ENCODE measurements at regions not wholly inside any gene's neighbourhood (a gene's known extent, or its start where the extent isn't known, plus 50 kb on each side); places are given as distances from the start of the nearest gene placed in this dataset.

- DNase-seq (ENCODE audit: low read depth in 2 of 2), result no peak
These were observed 488.5 kb upstream of the MDFIC2 start for GRCh38 chr3:70800951-70801350.

- no peak for DNase-seq (ENCODE audit: low read depth in 2 of 2)
These were observed 477.4 kb upstream of the MDFIC2 start for GRCh38 chr3:70789878-70790277.

- DNase-seq (ENCODE audit: low read depth in 2 of 2), result no peak
These were observed 468.4 kb upstream of the MDFIC2 start for GRCh38 chr3:70780790-70781189.

- DNase-seq (ENCODE audit: low read depth in 2 of 2), result no peak
These were observed 466.9 kb upstream of the MDFIC2 start for GRCh38 chr3:70779296-70779695.

- no peak for DNase-seq (ENCODE audit: low read depth in 2 of 2)
These were observed 463.6 kb upstream of the MDFIC2 start for GRCh38 chr3:70776081-70776480.

GRCh38 chr3:70775257-70775656 is 462.8 kb upstream of the MDFIC2 start:
- DNase-seq (ENCODE audit: low read depth in 2 of 2), result no peak

GRCh38 chr3:70774641-70775040 is 462.2 kb upstream of the MDFIC2 start:
- no peak for DNase-seq (ENCODE audit: low read depth in 2 of 2)

GRCh38 chr3:70771426-70772147 is 459.1 kb upstream of the MDFIC2 start:
- DNase-seq (ENCODE audit: low read depth in 2 of 2), result no peak

GRCh38 chr3:70770650-70771049 is 458.2 kb upstream of the MDFIC2 start:
- no peak for DNase-seq (ENCODE audit: low read depth in 2 of 2)

- no peak for DNase-seq (ENCODE audit: low read depth in 2 of 2)
These were observed 453.9 kb upstream of the MDFIC2 start for GRCh38 chr3:70766301-70766700.

GRCh38 chr3:70763894-70764293 is 451.5 kb upstream of the MDFIC2 start:
- no peak for DNase-seq (ENCODE audit: low read depth in 2 of 2)

GRCh38 chr3:70757658-70758057 is 445.2 kb upstream of the MDFIC2 start:
- no peak for DNase-seq (ENCODE audit: low read depth in 2 of 2)

GRCh38 chr3:70755526-70755925 is 443.1 kb upstream of the MDFIC2 start:
- no peak for DNase-seq (ENCODE audit: low read depth in 2 of 2)

GRCh38 chr3:70754314-70754713 is 441.9 kb upstream of the MDFIC2 start:
- no peak for DNase-seq (ENCODE audit: low read depth in 2 of 2)

GRCh38 chr3:70753572-70753971 is 441.1 kb upstream of the MDFIC2 start:
- no peak for DNase-seq (ENCODE audit: low read depth in 2 of 2)

- DNase-seq (ENCODE audit: low read depth in 2 of 2), result no peak
These were observed 439.6 kb upstream of the MDFIC2 start for GRCh38 chr3:70752051-70752450.

- no peak for DNase-seq (ENCODE audit: low read depth in 2 of 2)
These were observed 436.7 kb upstream of the MDFIC2 start for GRCh38 chr3:70749122-70749521.

- no peak for DNase-seq (ENCODE audit: low read depth in 2 of 2)
These were observed 436.2 kb upstream of the MDFIC2 start for GRCh38 chr3:70748593-70748992.

- no peak for DNase-seq (ENCODE audit: low read depth in 2 of 2)
These were observed 435.4 kb upstream of the MDFIC2 start for GRCh38 chr3:70747847-70748246.

GRCh38 chr3:70744536-70744935 is 432.1 kb upstream of the MDFIC2 start:
- no peak for DNase-seq (ENCODE audit: low read depth in 2 of 2)

GRCh38 chr3:70743754-70744153 is 431.3 kb upstream of the MDFIC2 start:
- DNase-seq (ENCODE audit: low read depth in 2 of 2), result no peak

- no peak for DNase-seq (ENCODE audit: low read depth in 2 of 2)
These were observed 429.6 kb upstream of the MDFIC2 start for GRCh38 chr3:70742081-70742480.

- DNase-seq (ENCODE audit: low read depth in 2 of 2), result no peak
These were observed 428.4 kb upstream of the MDFIC2 start for GRCh38 chr3:70740872-70741271.

- DNase-seq (ENCODE audit: low read depth in 2 of 2), result no peak
These were observed 427.6 kb upstream of the MDFIC2 start for GRCh38 chr3:70740071-70740470.

Data from activated CD8-positive, alpha-beta memory T cell treated with anti-CD3 and anti-CD28 coated beads for 4 hours (primary cell).